ENCODE measurements at regions not wholly inside any gene's neighbourhood (a gene's known extent, or its start where the extent isn't known, plus 50 kb on each side); places are given as distances from the start of the nearest gene placed in this dataset.

- no peak overlapping the region for H3K4me3 ChIP-seq (ENCODE audit: low read depth, low read length)
- TF ChIP-seq CTCF (IDR thresholded peaks at IDR 0.05; ENCODE audit: insufficient read depth, low read depth, low read length, missing control alignments), result no peak
- no peak for DNase-seq (ENCODE audit: low read depth)
These were observed 80.5 kb upstream of the PPP1R26 start for GRCh38 chr9:135399000-135399649.

- no peak for DNase-seq (ENCODE audit: low read depth)
- no peak overlapping the region for H3K4me3 ChIP-seq (ENCODE audit: low read depth, low read length)
- no peak for TF ChIP-seq CTCF (IDR thresholded peaks at IDR 0.05; ENCODE audit: insufficient read depth, low read depth, low read length, missing control alignments)
These were observed 79.1 kb upstream of the PPP1R26 start for GRCh38 chr9:135400496-135400895.

- no peak overlapping the region for H3K4me3 ChIP-seq (ENCODE audit: low read depth, low read length)
- no peak for DNase-seq (ENCODE audit: low read depth)
- TF ChIP-seq CTCF (IDR thresholded peaks at IDR 0.05; ENCODE audit: insufficient read depth, low read depth, low read length, missing control alignments), result no peak
These were observed 78.4 kb upstream of the PPP1R26 start for GRCh38 chr9:135401218-135401617.

GRCh38 chr9:135402048-135402738 is 77.4 kb upstream of the PPP1R26 start:
- H3K4me3 ChIP-seq (ENCODE audit: low read depth, low read length), result no peak overlapping the region
- TF ChIP-seq CTCF (IDR thresholded peaks at IDR 0.05; ENCODE audit: insufficient read depth, low read depth, low read length, missing control alignments), result no peak
- no peak for DNase-seq (ENCODE audit: low read depth)

- DNase-seq (ENCODE audit: low read depth), result no peak
- H3K4me3 ChIP-seq (ENCODE audit: low read depth, low read length), result no peak overlapping the region
- TF ChIP-seq CTCF (IDR thresholded peaks at IDR 0.05; ENCODE audit: insufficient read depth, low read depth, low read length, missing control alignments), result no peak
These were observed 76.6 kb upstream of the PPP1R26 start for GRCh38 chr9:135402739-135403695.

- H3K4me3 ChIP-seq (ENCODE audit: low read depth, low read length), result no peak overlapping the region
- no peak for TF ChIP-seq CTCF (IDR thresholded peaks at IDR 0.05; ENCODE audit: insufficient read depth, low read depth, low read length, missing control alignments)
- no peak for DNase-seq (ENCODE audit: low read depth)
These were observed 75.7 kb upstream of the PPP1R26 start for GRCh38 chr9:135403733-135404450.
